ENCODE measurements at regions not wholly inside any gene's neighbourhood (a gene's known extent, or its start where the extent isn't known, plus 50 kb on each side); places are given as distances from the start of the nearest gene placed in this dataset.

- TF ChIP-seq EZH2 (IDR thresholded peaks at IDR 0.05; ENCODE audit: borderline replicate concordance, low read depth, low read length, poor library complexity, severe bottlenecking) (no peak), CTCF (conservative IDR thresholded peaks at IDR 0.05; ENCODE audit: low read depth, low read length) (no peak)
Measured at GRCh38 chr4:160546201-160546600, 1443.3 kb downstream of the RAPGEF2 start.

All from A673 (cell line).